ENCODE measurements at regions not wholly inside any gene's neighbourhood (a gene's known extent, or its start where the extent isn't known, plus 50 kb on each side); places are given as distances from the start of the nearest gene placed in this dataset.

- no peak overlapping the region for H3K9ac ChIP-seq (ENCODE audit: low read depth in 1 of 3, low read length in 3 of 3)
- H3K27me3 ChIP-seq (ENCODE audit: control insufficient read depth in 3 of 3, insufficient read depth in 3 of 3, low read length in 3 of 3), result no peaks in the 10 kb centered on the region
- peaks cover 0 to 4% (median 3%) of the 10 kb centered on the region in 3 donors for H3K9me3 ChIP-seq (ENCODE audit: control insufficient read depth in 3 of 3, low read length in 3 of 3)
- H3K27ac ChIP-seq (ENCODE audit: low read depth, low read length), result no peak overlapping the region
- H3K36me3 ChIP-seq (ENCODE audit: control insufficient read depth in 3 of 3, insufficient read depth in 3 of 3, low read length in 3 of 3), result no peaks in the 10 kb centered on the region
- H3K4me3 ChIP-seq (ENCODE audit: low read length in 3 of 3), result no peak overlapping the region
- H3K4me1 ChIP-seq (ENCODE audit: control insufficient read depth in 3 of 3, insufficient read depth in 3 of 3, low read length in 3 of 3), result no peaks in the 10 kb centered on the region
Observed at GRCh38 chr6:5946701-5947100, 60.0 kb downstream of the NRN1 start.

- Histone ChIP-seq H3K9me3 (ENCODE audit: control insufficient read depth in 3 of 3, low read length in 3 of 3) (peaks cover 0 to 4% (median 3%) of the 10 kb centered on the region in 3 donors), H3K27ac (ENCODE audit: low read depth, low read length) (no peak overlapping the region), H3K4me3 (ENCODE audit: low read length in 3 of 3) (no peak overlapping the region), H3K4me1 (ENCODE audit: control insufficient read depth in 3 of 3, insufficient read depth in 3 of 3, low read length in 3 of 3) (peaks cover 0 to 3% (median 2%) of the 10 kb centered on the region in 3 donors), H3K36me3 (ENCODE audit: control insufficient read depth in 3 of 3, insufficient read depth in 3 of 3, low read length in 3 of 3) (no peaks in the 10 kb centered on the region), H3K27me3 (ENCODE audit: control insufficient read depth in 3 of 3, insufficient read depth in 3 of 3, low read length in 3 of 3) (no peaks in the 10 kb centered on the region), H3K9ac (ENCODE audit: low read depth in 1 of 3, low read length in 3 of 3) (no peak overlapping the region)
Observed at GRCh38 chr6:5946181-5946580, 60.5 kb downstream of the NRN1 start.

- no peak overlapping the region for H3K9ac ChIP-seq (ENCODE audit: low read depth in 1 of 3, low read length in 3 of 3)
- no peaks in the 10 kb centered on the region for H3K36me3 ChIP-seq (ENCODE audit: control insufficient read depth in 3 of 3, insufficient read depth in 3 of 3, low read length in 3 of 3)
- peaks cover 0 to 4% (median 3%) of the 10 kb centered on the region in 3 donors for H3K9me3 ChIP-seq (ENCODE audit: control insufficient read depth in 3 of 3, low read length in 3 of 3)
- H3K27me3 ChIP-seq (ENCODE audit: control insufficient read depth in 3 of 3, insufficient read depth in 3 of 3, low read length in 3 of 3), result no peaks in the 10 kb centered on the region
- no peak overlapping the region for H3K27ac ChIP-seq (ENCODE audit: low read depth, low read length)
- peaks cover 0 to 12% (median 2%) of the 10 kb centered on the region in 3 donors for H3K4me1 ChIP-seq (ENCODE audit: control insufficient read depth in 3 of 3, insufficient read depth in 3 of 3, low read length in 3 of 3)
- H3K4me3 ChIP-seq (ENCODE audit: low read length in 3 of 3), result no peak overlapping the region
Observed at GRCh38 chr6:5943591-5943990, 63.1 kb downstream of the NRN1 start.

GRCh38 chr6:5942591-5942990 lies 64.1 kb downstream of the NRN1 start:
- H3K27ac ChIP-seq (ENCODE audit: low read depth, low read length), result no peak overlapping the region
- H3K27me3 ChIP-seq (ENCODE audit: control insufficient read depth in 3 of 3, insufficient read depth in 3 of 3, low read length in 3 of 3), result peaks cover 0 to 2% (median 0%) of the 10 kb centered on the region in 3 donors
- peaks cover 2 to 16% (median 4%) of the 10 kb centered on the region in 3 donors for H3K4me1 ChIP-seq (ENCODE audit: control insufficient read depth in 3 of 3, insufficient read depth in 3 of 3, low read length in 3 of 3)
- H3K9me3 ChIP-seq (ENCODE audit: control insufficient read depth in 3 of 3, low read length in 3 of 3), result peaks cover 0 to 4% (median 3%) of the 10 kb centered on the region in 3 donors
- H3K4me3 ChIP-seq (ENCODE audit: low read length in 3 of 3), result no peak overlapping the region
- H3K36me3 ChIP-seq (ENCODE audit: control insufficient read depth in 3 of 3, insufficient read depth in 3 of 3, low read length in 3 of 3), result no peaks in the 10 kb centered on the region
- H3K9ac ChIP-seq (ENCODE audit: low read depth in 1 of 3, low read length in 3 of 3), result no peak overlapping the region

- H3K27ac ChIP-seq (ENCODE audit: low read depth, low read length), result no peak overlapping the region
- no peak overlapping the region for H3K4me3 ChIP-seq (ENCODE audit: low read length in 3 of 3)
- H3K4me1 ChIP-seq (ENCODE audit: control insufficient read depth in 3 of 3, insufficient read depth in 3 of 3, low read length in 3 of 3), result peaks cover 4 to 18% (median 5%) of the 10 kb centered on the region in 3 donors
- H3K36me3 ChIP-seq (ENCODE audit: control insufficient read depth in 3 of 3, insufficient read depth in 3 of 3, low read length in 3 of 3), result no peaks in the 10 kb centered on the region
- H3K9me3 ChIP-seq (ENCODE audit: control insufficient read depth in 3 of 3, low read length in 3 of 3), result peaks cover 0 to 4% (median 3%) of the 10 kb centered on the region in 3 donors
- H3K9ac ChIP-seq (ENCODE audit: low read depth in 1 of 3, low read length in 3 of 3), result no peak overlapping the region
- H3K27me3 ChIP-seq (ENCODE audit: control insufficient read depth in 3 of 3, insufficient read depth in 3 of 3, low read length in 3 of 3), result peaks cover 0 to 2% (median 0%) of the 10 kb centered on the region in 3 donors
Observed at GRCh38 chr6:5941188-5941587, 65.5 kb downstream of the NRN1 start.

GRCh38 chr6:5938934-5939333 lies 67.8 kb downstream of the NRN1 start:
- peaks cover 0 to 3% (median 0%) of the 10 kb centered on the region in 3 donors for H3K9me3 ChIP-seq (ENCODE audit: control insufficient read depth in 3 of 3, low read length in 3 of 3)

GRCh38 chr6:5937936-5938706 lies 68.6 kb downstream of the NRN1 start:
- Histone ChIP-seq H3K4me1 (ENCODE audit: control insufficient read depth in 3 of 3, insufficient read depth in 3 of 3, low read length in 3 of 3) (peaks cover 4 to 18% (median 5%) of the 10 kb centered on the region in 3 donors), H3K36me3 (ENCODE audit: control insufficient read depth in 3 of 3, insufficient read depth in 3 of 3, low read length in 3 of 3) (no peaks in the 10 kb centered on the region), H3K4me3 (ENCODE audit: low read length in 3 of 3) (no peak overlapping the region), H3K9me3 (ENCODE audit: control insufficient read depth in 3 of 3, low read length in 3 of 3) (peaks cover 0 to 2% (median 0%) of the 10 kb centered on the region in 3 donors), H3K27ac (ENCODE audit: low read depth, low read length) (no peak overlapping the region), H3K27me3 (ENCODE audit: control insufficient read depth in 3 of 3, insufficient read depth in 3 of 3, low read length in 3 of 3) (peaks cover 0 to 2% (median 0%) of the 10 kb centered on the region in 3 donors), H3K9ac (ENCODE audit: low read depth in 1 of 3, low read length in 3 of 3) (peak overlapping the region in 1 of 3 donors; percentile 27)

More at GRCh38 chr6:5938934-5939333, 67.8 kb downstream of the NRN1 start:
- Histone ChIP-seq H3K4me3 (ENCODE audit: low read length in 3 of 3) (no peak overlapping the region), H3K9ac (ENCODE audit: low read depth in 1 of 3, low read length in 3 of 3) (no peak overlapping the region), H3K27me3 (ENCODE audit: control insufficient read depth in 3 of 3, insufficient read depth in 3 of 3, low read length in 3 of 3) (peaks cover 0 to 2% (median 0%) of the 10 kb centered on the region in 3 donors), H3K27ac (ENCODE audit: low read depth, low read length) (no peak overlapping the region), H3K4me1 (ENCODE audit: control insufficient read depth in 3 of 3, insufficient read depth in 3 of 3, low read length in 3 of 3) (peaks cover 4 to 18% (median 5%) of the 10 kb centered on the region in 3 donors), H3K36me3 (ENCODE audit: control insufficient read depth in 3 of 3, insufficient read depth in 3 of 3, low read length in 3 of 3) (no peaks in the 10 kb centered on the region)

GRCh38 chr6:5937169-5937909 lies 69.4 kb downstream of the NRN1 start:
- H3K27ac ChIP-seq (ENCODE audit: low read depth, low read length), result no peak overlapping the region

GRCh38 chr6:5936631-5937030 lies 70.1 kb downstream of the NRN1 start:
- no peak overlapping the region for H3K27ac ChIP-seq (ENCODE audit: low read depth, low read length)
- H3K4me1 ChIP-seq (ENCODE audit: control insufficient read depth in 3 of 3, insufficient read depth in 3 of 3, low read length in 3 of 3), result peaks cover 4 to 18% (median 5%) of the 10 kb centered on the region in 3 donors
- H3K4me3 ChIP-seq (ENCODE audit: low read length in 3 of 3), result no peak overlapping the region
- peaks cover 0 to 8% (median 2%) of the 10 kb centered on the region in 3 donors for H3K9me3 ChIP-seq (ENCODE audit: control insufficient read depth in 3 of 3, low read length in 3 of 3)
- H3K36me3 ChIP-seq (ENCODE audit: control insufficient read depth in 3 of 3, insufficient read depth in 3 of 3, low read length in 3 of 3), result no peaks in the 10 kb centered on the region
- no peak overlapping the region for H3K9ac ChIP-seq (ENCODE audit: low read depth in 1 of 3, low read length in 3 of 3)
- peaks cover 0 to 2% (median 0%) of the 10 kb centered on the region in 3 donors for H3K27me3 ChIP-seq (ENCODE audit: control insufficient read depth in 3 of 3, insufficient read depth in 3 of 3, low read length in 3 of 3)

More at GRCh38 chr6:5937169-5937909, 69.4 kb downstream of the NRN1 start:
- H3K27me3 ChIP-seq (ENCODE audit: control insufficient read depth in 3 of 3, insufficient read depth in 3 of 3, low read length in 3 of 3), result peaks cover 0 to 2% (median 0%) of the 10 kb centered on the region in 3 donors
- peaks cover 4 to 18% (median 5%) of the 10 kb centered on the region in 3 donors for H3K4me1 ChIP-seq (ENCODE audit: control insufficient read depth in 3 of 3, insufficient read depth in 3 of 3, low read length in 3 of 3)
- no peaks in the 10 kb centered on the region for H3K36me3 ChIP-seq (ENCODE audit: control insufficient read depth in 3 of 3, insufficient read depth in 3 of 3, low read length in 3 of 3)
- H3K9me3 ChIP-seq (ENCODE audit: control insufficient read depth in 3 of 3, low read length in 3 of 3), result peaks cover 0 to 8% (median 0%) of the 10 kb centered on the region in 3 donors
- peak overlapping the region in 1 of 3 donors; percentile 27 for H3K9ac ChIP-seq (ENCODE audit: low read depth in 1 of 3, low read length in 3 of 3)
- no peak overlapping the region for H3K4me3 ChIP-seq (ENCODE audit: low read length in 3 of 3)

Data from skeletal muscle tissue (tissue), 3 donors.